Gastrocnemius medialis (tissue), 4 donors: ENCODE measurements at regions not wholly inside any gene's neighbourhood (a gene's known extent, or its start where the extent isn't known, plus 50 kb on each side); places are given as distances from the start of the nearest gene placed in this dataset.

ENCODE experiments used
- CTCF ChIP-seq, 5 experiments: fragments of 450-650 bp in 3 of 5; fragments of 200-600 bp in 2 of 5; sonication (generic) in 2 of 5; IDR thresholded peaks in 4 of 5; conservative IDR thresholded peaks in 1 of 5; 1 replicate in 4 of 5; 2 replicates in 1 of 5; pipeline ENCODE4 v1.5.1; 2016 to 2019; ENCODE audit warnings: antibody characterized with exemption in 5 of 5, mild to moderate bottlenecking in 3 of 5, moderate library complexity in 3 of 5
- POLR2A ChIP-seq, 2 donors: fragments of 450-650 bp; IDR thresholded peaks; one replicate each; pipeline ENCODE4 v1.6.1; 2017; ENCODE audit warnings: antibody characterized with exemption in 2 of 2, mild to moderate bottlenecking in 2 of 2, moderate library complexity in 2 of 2

DNA sequence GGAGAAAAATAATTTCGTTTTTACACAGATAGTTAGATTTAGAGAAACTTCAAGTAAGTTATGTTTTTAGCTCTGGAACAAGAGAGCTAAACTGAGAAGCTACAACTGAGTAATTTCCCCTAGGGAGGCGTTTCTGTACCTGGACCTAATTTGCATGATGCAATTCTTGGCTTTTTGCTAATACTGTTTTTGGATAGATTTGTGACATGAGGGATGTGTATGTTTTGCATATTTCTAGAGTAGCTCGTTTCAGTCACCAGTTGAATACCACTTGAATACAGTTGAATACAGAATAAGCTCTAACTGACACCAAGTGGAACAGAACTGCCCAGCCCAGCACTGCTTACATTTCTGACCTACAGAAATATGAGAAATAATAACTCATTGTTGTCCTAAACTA is 1227.9 kb upstream of the SPRY2 start:
- TF ChIP-seq CTCF (IDR thresholded peaks at IDR 0.05 in 4 of 5, conservative IDR thresholded peaks at IDR 0.05 in 1 of 5): no peak
- TF ChIP-seq POLR2A (IDR thresholded peaks at IDR 0.05): no peak
